ENCODE measurements at regions not wholly inside any gene's neighbourhood (a gene's known extent, or its start where the extent isn't known, plus 50 kb on each side); places are given as distances from the start of the nearest gene placed in this dataset.

DNA sequence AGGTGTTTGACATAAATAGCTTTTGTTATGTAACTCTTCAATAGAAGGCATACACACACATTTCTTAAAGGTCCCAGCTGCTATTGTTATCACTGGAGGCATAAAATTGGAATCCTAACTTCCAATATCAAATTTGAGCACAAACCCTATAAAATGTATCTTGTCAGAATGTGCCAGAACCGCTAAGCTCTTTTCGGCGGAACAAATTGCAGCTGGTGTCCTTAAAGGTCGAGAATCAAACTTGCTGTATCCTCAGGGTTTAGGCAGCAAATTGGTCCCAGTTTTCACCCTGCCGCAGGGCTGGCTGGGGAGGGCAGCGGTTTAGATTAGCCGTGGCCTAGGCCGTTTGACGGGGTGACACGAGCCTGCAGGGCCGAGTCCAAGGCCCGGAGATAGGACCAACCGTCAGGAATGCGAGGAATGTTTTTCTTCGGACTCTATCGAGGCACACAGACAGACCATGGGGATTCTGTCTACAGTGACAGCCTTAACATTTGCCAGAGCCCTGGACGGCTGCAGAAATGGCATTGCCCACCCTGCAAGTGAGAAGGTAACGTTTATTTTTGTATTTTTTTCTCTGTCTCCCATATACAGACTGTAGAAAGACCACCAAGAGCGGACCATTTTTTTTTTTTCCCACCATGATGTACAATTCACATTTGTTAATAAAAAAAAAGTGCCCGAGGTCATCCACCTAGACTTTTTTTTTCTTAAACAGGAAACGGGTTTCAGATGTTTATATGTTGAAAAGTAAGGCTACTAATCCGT, 297.1 kb downstream of the IRF8 start:
- Histone ChIP-seq H3K27ac (no peak overlapping the region), H3K9me3 (no peaks in the 10 kb centered on the region), H3K4me3 (no peak overlapping the region), H3K27me3 (peaks cover 0 to 79% of the 10 kb centered on the region in 2 donors), H3K4me1 (no peaks in the 10 kb centered on the region), H3K36me3 (no peaks in the 10 kb centered on the region)
- no peak for DNase-seq
- intact Hi-C loops (cut with DNase I; ENCODE audit: low total_unique reads): no loop called here
- TF ChIP-seq, protein P1, sequence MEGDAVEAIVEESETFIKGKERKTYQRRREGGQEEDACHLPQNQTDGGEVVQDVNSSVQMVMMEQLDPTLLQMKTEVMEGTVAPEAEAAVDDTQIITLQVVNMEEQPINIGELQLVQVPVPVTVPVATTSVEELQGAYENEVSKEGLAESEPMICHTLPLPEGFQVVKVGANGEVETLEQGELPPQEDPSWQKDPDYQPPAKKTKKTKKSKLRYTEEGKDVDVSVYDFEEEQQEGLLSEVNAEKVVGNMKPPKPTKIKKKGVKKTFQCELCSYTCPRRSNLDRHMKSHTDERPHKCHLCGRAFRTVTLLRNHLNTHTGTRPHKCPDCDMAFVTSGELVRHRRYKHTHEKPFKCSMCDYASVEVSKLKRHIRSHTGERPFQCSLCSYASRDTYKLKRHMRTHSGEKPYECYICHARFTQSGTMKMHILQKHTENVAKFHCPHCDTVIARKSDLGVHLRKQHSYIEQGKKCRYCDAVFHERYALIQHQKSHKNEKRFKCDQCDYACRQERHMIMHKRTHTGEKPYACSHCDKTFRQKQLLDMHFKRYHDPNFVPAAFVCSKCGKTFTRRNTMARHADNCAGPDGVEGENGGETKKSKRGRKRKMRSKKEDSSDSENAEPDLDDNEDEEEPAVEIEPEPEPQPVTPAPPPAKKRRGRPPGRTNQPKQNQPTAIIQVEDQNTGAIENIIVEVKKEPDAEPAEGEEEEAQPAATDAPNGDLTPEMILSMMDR (IDR thresholded peaks at IDR 0.05): no peak

DNA sequence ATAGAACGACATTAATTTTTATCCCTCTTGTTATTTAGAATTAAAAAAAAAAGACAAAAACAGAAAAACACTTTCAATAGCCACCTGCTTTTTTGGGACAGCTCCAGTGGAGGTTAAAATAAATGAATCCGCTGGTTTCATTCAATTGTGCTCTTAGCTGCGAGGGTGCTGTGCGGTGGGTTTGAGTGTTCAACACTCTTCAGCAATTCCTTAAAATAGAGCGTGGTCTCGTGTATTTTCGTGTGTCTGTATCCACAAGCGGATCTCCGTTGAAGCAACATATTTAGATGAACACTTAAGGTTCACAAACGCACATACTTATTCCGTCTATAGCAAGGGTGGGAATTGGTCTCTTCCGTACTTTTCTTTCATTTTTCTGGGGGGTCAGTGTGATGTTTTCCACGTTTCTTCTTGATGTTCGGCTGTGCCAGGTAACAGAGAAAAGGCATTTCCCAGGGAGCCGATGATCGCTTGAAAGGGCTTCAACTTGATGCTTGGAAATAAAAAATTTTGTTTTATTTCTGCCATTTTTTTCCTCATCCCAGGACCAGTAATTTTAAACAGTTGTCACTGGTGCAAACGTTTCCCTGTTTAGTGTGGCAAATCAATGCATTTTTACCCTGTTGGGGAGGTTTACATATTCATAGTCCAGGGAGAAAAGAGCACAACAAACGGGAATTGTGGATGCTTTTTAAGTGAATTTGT, 297.9 kb downstream of the IRF8 start:
- TF ChIP-seq, protein P1 (IDR thresholded peaks at IDR 0.05): no peak
- Histone ChIP-seq H3K9me3 (no peaks in the 10 kb centered on the region), H3K4me3 (no peak overlapping the region), H3K27me3 (peaks cover 0 to 78% of the 10 kb centered on the region in 2 donors), H3K27ac (no peak overlapping the region), H3K36me3 (no peaks in the 10 kb centered on the region), H3K4me1 (no peaks in the 10 kb centered on the region)
- no peak for DNase-seq
- intact Hi-C loops (cut with DNase I; ENCODE audit: low total_unique reads): no loop called here

DNA sequence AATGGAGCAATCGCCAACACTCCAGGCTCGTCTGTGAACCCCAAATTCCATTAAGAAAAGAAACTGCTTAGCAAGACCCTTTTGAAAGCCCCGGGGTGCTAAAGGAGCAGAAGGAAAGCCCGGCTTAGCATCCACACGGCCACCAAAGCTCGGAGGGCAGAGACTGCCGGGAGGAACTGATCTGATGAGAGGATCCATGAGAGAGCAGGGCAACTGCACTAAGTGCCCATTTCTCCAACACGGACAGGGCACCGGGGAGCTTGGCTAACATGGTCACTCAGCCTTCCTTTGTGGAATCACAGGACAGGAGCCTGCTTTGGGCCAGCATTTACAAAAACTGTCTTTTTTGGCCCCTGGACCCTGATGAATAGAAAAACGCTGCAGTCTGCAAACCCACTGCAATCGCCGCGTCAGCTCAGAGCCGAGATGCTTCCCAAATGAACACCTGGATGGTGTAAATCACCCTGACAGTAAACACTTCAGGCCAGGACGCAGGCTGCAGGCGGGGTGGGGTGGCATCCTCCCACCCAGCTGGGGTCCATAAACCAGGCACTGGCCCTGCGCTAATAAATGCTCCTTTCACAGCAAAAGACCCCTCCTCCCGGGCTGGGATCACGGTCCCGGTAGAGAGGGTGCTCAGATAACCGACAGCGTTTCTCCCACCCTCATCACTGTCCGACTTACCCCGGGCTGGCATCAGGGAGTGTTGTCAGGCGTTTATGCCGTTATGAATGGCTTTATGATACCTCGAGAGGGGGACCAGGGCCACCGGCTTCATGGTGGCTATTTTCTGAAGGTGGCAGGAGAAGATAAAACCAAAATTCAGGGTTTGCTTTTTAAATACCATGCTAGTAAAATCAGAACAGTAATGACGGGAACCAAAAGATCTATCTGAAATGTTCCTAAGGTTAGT, 299.5 kb downstream of the IRF8 start:
- Histone ChIP-seq H3K27me3 (peaks cover 0 to 83% of the 10 kb centered on the region in 2 donors), H3K9me3 (no peaks in the 10 kb centered on the region), H3K4me1 (no peaks in the 10 kb centered on the region), H3K4me3 (no peak overlapping the region), H3K27ac (no peak overlapping the region), H3K36me3 (no peaks in the 10 kb centered on the region)
- DNase-seq: no peak
- intact Hi-C loops (cut with DNase I; ENCODE audit: low total_unique reads): no loop called here
- TF ChIP-seq, protein P1 (IDR thresholded peaks at IDR 0.05): no peak

DNA sequence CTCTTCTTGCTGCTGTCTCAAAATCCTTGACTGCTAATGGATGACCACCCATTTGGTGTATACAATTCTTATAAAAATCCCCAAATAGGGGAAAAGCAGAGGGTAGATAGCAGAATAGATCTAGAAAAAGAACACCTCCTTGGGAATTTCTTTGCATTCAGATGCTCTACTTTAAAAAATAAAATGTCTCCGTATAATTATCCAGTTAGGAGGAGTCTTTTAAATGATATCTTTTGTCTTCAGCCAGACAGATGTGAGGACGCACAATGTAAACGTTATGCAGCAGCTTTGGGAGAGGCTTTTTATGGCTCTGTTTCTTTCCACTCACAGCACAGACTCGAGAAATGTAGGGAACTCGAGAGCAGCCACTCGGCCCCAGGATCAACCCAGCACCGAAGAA, 300.2 kb downstream of the IRF8 start:
- TF ChIP-seq, protein P1 (IDR thresholded peaks at IDR 0.05): no peak
- H3K27ac ChIP-seq: no peak overlapping the region
- no peaks in the 10 kb centered on the region for H3K36me3 ChIP-seq
- no peak overlapping the region for H3K4me3 ChIP-seq
- intact Hi-C loops (cut with DNase I; ENCODE audit: low total_unique reads): no loop called here
- H3K4me1 ChIP-seq: no peaks in the 10 kb centered on the region
- H3K27me3 ChIP-seq: peaks cover 0 to 80% of the 10 kb centered on the region in 2 donors
- no peak for DNase-seq
- no peaks in the 10 kb centered on the region for H3K9me3 ChIP-seq

DNA sequence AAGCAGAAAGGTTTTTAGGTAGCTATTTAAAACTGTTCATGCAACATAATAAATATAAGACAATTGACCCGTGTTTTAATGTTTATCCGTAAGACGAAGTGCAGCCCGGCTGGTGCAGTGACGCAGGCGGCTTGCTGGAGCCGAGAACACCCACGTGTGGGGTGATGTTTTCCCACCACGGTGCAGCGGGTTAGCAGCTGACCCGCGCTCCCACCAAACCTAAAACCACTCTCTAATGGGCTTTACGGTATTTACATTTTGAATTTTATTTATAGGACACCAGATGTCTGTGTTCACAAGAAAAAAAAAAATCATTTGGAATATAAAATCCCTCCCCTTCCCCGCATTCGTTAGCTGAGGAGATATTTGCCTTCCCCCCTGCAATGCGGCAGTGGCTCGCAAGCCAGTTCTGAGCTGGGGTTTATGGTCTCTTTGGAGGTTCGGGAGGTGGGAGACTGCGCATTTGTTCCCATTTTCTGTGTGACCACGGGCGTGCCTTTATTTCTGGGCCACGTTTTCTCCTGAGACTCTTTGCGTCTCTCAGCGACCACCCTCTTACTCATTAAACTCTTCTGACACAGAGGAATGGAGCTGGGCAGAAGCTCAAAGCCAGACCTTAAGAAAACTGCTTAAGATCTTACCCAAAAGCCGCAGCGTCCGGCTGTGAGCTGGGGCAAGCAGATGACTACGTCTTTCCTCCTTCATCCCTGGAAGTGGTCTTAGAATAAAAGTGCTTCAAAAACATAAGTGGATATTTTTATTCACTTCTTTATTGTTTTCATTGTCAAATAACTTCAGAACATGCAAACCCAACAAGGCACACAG, 301.1 kb downstream of the IRF8 start:
- Histone ChIP-seq H3K9me3 (no peaks in the 10 kb centered on the region), H3K4me1 (no peaks in the 10 kb centered on the region), H3K27ac (no peak overlapping the region), H3K36me3 (no peaks in the 10 kb centered on the region), H3K4me3 (no peak overlapping the region), H3K27me3 (peaks cover 0 to 71% of the 10 kb centered on the region in 2 donors)
- TF ChIP-seq, protein P1 (IDR thresholded peaks at IDR 0.05): no peak
- DNase-seq: no peak
- intact Hi-C loops (cut with DNase I; ENCODE audit: low total_unique reads): no loop called here
